ENCODE measurements at regions not wholly inside any gene's neighbourhood (a gene's known extent, or its start where the extent isn't known, plus 50 kb on each side); places are given as distances from the start of the nearest gene placed in this dataset.

DNA sequence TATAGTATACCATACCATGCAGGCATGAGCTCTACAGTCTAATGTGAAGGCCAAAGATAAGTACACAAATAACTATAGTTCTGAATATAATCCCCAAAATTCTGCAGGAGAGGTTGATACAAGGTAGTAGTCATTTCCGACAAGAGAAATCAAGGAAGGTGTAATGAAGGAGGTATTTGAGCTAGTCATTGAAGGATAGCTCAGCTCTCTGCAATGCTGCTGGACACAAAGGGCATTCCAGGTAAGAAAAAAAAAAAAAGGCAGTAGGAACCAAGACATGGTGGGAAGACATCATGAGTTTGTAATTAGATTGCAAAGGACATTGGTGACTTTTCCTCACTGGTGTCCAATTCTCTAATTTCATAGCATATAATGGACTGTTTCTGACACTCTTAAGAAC is 285.3 kb downstream of the AHR start:
- DNase-seq (ENCODE audit: extremely low read depth in 1 of 11, low read depth in 9 of 11, low spot score in 4 of 11), result no peak

DNA sequence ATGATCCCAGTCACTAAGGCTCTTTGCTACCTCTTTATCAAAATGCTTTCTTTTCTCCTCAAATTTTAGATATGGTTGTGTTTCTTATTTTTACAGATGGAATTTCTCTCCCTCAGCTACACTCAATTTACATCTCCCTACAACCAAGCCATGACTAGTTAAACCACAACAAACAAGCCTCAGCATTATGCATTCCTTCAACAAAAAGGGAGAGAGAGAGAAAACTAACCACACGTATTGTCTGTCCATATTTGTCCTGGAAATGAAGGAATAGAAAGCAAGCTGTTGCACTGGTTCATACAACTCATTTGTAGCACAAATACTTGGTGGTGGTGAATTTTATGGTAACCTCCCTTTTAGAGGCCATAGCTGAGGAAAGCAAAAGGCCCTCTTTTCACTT is 286.4 kb downstream of the AHR start:
- no peak for DNase-seq (ENCODE audit: extremely low read depth in 1 of 11, low read depth in 9 of 11, low spot score in 4 of 11)

DNA sequence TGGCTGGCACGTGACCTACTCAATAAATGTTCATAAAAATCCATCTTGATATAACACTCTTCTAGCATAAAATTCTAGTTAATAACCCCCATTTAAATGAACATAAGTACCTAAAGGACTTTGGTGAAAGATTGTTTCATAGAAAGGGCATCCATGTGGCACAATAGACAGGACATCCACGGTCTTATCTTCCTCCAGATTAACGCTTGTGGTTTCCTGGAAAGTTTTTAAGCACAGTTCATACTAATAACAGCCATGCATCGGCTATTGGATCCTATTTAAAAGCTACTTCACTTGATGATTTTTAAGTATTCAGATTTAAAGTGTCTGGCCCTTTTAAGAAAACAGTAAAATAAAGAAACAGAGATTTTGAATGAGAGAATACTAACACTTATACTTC is 288.3 kb downstream of the AHR start:
- no peak for DNase-seq (ENCODE audit: extremely low read depth in 1 of 11, low read depth in 9 of 11, low spot score in 4 of 11)

DNA sequence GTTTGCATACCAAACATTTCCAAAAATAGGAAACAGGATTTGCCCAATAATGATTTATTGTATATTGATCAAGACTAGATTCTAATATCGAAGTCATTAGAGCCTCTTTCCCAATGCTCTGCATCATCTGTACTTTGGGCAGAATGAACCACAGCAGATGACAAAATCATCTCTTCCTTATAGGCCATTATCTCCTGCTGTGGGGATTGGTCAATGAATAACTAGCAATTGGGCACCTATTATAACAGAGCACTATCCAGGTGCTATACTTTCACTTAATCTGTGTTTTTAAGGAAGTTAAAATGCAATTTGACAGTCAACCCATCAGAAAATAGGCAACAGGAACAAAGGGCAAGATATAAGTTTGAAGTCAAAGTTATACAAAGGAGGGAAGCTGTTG is 290.3 kb downstream of the AHR start:
- DNase-seq (ENCODE audit: extremely low read depth in 1 of 11, low read depth in 9 of 11, low spot score in 4 of 11), result no peak

DNA sequence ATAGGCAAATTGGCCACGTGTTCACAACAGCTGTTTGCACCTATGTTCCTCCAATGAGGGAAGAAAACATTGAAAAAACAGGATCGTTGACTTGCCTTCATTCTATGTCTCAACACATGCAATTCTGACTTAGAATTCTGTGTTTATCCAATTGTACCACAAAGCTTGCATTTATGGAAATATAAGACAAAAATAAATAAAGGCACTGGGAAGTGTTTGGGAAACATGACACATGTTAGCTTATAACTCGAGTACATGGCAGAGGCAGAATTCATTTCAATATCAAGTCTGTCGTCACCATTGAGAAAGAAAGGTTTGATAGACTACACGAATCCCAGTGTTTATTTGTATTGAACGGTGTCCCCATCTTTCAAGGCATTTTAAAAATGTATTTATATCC is 291.2 kb downstream of the AHR start:
- DNase-seq (ENCODE audit: extremely low read depth in 1 of 11, low read depth in 9 of 11, low spot score in 4 of 11), result no peak

DNA sequence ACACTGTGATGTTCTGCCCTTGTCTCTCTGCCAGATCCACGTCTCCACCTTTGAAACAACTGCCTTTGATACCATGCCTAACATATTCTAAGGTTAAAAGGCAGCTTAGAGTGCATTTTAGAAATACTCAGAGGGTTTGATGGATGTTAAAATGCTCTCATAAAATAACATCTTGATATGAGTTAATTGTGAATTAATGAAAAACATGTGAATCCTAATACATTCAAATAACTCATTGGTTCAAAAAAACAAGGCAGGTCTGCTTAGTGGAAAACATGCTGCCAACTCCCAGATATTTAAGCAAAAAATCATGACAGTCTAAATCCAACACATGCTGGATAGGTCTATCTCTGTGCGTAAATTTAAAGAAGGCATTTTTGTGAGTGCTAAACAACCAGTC is 291.8 kb downstream of the AHR start:
- no peak for DNase-seq (ENCODE audit: extremely low read depth in 1 of 11, low read depth in 9 of 11, low spot score in 4 of 11)

DNA sequence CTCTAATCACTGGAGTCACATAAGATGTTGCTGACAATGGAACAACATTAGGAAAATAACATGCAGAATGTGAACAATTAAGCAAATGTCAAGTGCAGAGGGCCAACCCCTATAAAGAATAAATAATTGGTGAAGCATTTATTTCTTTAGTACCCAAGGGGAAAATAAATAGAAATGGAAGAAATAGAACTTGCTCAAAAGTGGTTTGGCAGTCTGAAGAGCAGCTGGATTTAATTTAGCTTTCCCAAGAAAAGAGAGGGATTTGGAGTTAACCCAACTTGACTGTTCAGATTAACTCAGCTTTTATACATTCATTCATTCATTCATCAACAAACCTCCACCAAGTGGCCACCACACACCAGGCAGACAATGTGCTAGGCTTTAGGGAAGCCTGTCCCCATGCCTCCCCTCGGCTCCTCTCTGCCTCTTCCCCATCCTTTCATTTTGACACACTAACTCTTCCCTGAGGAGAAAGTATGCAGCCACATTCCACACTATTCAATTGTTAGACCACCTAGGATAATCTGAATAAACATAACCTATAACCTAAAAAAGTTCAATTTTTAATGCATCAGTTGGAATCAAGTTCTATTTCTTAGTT is 295.5 kb downstream of the AHR start:
- DNase-seq (ENCODE audit: extremely low read depth in 1 of 11, low read depth in 9 of 11, low spot score in 4 of 11), result peak; percentile 21 to 70 (median 39)

DNA sequence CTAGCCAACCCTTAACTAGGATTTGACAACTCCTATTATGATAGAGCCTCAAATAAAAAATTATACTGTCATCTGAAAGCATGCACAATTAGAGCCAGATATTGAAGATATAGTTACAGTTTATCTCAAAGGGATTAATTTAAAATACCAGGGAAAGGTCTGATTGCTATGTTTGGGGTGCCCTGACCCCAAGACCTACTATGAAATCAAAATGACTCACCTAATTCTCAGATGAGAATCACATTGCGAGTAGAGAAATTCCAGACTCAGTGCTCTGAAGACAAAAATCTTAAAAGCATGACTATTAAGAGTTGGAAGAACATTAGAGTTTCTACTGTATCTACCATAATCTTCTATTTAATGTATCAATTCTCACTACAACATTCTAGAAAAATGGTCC is 297.1 kb downstream of the AHR start:
- no peak for DNase-seq (ENCODE audit: extremely low read depth in 1 of 11, low read depth in 9 of 11, low spot score in 4 of 11)

DNA sequence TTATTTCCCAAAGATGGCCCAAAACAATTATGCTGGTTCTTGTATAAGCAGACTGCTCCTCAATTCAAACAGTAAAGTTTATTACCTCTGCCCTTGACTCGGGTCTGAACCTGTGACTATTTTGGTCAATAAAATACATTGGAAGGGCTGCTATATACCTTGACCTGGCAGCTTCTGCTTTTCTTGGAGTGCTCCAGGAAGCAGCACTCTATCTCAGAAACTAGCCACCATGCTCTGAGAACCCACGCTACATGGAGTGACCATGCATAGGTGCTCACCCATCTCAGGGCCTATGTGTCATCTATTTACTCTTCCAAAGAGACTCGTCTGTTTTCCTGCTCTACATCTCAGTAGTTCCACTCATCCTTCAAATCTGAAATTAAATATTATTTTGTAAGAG is 299.9 kb downstream of the AHR start:
- no peak for DNase-seq (ENCODE audit: extremely low read depth in 1 of 11, low read depth in 9 of 11, low spot score in 4 of 11)

DNA sequence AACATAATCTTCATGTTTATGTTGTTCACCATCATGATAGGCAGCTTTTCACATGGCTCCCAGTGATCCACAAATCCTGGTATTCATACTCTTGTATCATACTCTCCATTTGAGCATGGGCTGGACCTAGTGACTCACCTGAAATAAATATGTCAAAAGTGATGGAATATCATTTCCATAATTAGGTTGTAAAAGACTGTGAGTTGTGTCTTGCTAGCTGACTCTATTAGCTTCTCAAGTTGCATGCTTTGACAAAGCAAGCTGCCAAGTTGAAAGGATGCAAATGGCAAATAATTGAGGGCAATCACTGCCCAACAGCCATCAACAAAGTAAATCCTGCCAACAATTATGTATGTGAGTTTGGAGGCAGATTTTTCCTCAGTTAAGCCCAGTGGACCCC is 300.4 kb downstream of the AHR start:
- no peak for DNase-seq (ENCODE audit: extremely low read depth in 1 of 11, low read depth in 9 of 11, low spot score in 4 of 11)

DNA sequence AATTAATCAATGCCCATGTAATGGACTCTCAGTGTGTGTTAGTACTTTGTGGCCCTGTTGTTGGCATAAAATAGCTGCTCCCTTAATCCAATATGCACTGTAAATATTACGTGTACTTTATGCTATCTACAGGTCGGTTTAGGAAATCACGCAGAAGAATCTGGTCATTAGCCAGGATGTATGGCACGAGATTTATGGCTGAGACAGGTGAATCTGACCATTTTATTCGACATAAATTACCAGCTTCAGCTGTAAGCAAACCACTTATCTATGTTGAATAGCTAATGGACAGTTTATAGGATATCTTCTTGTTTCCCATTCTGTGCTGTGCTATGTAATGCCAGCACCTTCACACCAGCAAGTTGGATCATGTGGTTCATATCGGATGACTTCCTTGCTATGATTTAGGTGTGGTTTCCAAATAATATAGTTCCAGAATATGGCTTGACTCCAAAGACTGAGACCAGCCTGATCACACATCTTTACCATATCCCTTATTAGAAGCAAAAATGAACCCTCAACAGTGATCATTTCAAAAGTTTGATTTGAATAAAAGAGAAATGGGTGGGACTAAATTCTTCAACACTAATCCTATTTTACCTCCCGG is 301.4 kb downstream of the AHR start:
- DNase-seq (ENCODE audit: extremely low read depth in 1 of 11, low read depth in 9 of 11, low spot score in 4 of 11), result no peak

DNA sequence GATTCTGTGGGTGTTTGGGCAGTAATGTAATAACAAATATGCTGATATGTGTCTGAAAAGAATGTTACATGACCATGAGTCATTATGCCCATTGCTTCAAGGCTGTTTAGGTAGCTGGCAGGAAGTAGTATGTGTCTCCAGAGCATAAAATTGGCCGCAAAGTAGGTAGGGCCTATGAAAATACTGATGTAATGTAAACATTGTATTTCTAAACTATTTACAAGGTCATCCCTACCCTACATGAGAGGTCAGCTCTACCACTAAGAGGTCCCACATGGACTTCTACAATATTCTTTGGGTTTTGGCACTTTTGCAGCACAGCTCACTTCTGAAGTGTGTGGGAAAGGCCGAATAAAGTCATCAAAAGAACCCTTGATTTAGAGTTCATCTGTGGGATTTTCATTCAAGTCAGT is 301.9 kb downstream of the AHR start:
- no peak for DNase-seq (ENCODE audit: extremely low read depth in 1 of 11, low read depth in 9 of 11, low spot score in 4 of 11)

DNA sequence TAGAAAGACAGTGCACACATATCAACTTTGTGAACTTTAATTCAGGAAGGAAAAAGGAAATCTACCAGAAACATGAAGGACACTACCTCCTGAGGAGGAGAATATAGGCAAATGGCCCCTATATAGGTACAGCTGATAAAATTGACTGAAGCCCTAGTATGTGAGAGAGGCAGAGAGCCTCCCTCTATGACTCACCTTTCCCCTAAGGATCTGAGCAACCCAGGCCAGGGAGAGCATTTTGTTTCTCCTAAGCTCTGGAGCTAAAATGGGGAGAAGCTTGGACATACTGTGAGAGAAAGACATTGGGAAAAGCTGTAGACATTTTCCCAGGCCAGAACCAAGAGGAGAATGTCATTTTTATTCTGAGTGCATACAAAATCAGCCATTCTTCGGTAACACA is 303.5 kb downstream of the AHR start:
- DNase-seq (ENCODE audit: extremely low read depth in 1 of 11, low read depth in 9 of 11, low spot score in 4 of 11), result no peak

DNA sequence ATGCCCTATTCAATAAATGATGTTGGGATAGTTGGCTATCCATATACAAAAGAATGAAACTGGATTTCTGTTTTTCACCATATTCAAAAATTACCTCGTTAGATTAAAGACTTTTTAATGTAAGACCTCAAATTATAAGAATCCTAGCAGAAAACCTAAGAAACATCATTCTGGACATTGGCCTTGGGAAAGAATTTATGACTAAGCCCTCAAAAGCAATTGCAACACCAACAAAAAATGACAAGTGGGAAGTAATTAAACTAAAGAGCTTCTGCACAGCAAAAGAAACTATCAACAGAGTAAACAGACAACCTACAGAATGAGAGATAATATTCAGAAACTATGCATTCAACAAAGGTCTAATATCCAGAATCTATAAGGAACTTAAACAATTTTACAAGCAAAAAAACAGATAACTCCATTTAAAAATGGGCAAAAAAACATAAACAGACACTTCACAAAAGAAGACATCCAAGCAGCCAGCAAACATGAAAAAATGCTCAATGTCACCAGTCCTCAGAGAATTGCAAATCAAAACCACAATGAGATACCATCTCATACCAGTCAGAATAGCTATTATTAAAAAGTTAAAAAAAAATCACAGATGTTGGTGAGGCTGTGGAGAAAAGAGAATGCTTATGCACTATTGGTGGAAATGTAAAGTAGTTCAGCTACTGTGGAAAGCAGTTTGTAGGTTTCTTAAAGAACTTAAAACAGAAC is 309.8 kb downstream of the AHR start:
- DNase-seq (ENCODE audit: extremely low read depth in 1 of 11, low read depth in 9 of 11, low spot score in 4 of 11), result no peak

DNA sequence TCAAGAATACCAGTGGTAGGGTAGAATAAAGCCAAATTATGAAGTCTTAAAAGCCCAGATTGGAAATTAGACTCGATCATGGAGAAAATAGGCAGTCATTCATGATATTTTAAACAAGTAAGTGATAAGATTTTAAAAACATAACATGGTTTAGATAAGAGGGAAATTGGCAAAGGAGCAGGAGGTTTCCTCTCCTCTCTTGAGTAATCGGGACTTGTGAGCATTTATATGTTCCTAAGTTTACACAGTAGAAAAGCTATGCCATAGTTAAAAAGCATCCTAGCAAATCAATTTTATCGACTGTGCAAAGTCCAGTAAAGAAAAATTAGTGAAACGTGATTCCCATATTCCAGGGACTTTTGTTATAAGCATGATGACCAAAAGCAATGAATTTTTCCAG is 313.2 kb downstream of the AHR start:
- no peak for DNase-seq (ENCODE audit: extremely low read depth in 1 of 11, low read depth in 9 of 11, low spot score in 4 of 11)

DNA sequence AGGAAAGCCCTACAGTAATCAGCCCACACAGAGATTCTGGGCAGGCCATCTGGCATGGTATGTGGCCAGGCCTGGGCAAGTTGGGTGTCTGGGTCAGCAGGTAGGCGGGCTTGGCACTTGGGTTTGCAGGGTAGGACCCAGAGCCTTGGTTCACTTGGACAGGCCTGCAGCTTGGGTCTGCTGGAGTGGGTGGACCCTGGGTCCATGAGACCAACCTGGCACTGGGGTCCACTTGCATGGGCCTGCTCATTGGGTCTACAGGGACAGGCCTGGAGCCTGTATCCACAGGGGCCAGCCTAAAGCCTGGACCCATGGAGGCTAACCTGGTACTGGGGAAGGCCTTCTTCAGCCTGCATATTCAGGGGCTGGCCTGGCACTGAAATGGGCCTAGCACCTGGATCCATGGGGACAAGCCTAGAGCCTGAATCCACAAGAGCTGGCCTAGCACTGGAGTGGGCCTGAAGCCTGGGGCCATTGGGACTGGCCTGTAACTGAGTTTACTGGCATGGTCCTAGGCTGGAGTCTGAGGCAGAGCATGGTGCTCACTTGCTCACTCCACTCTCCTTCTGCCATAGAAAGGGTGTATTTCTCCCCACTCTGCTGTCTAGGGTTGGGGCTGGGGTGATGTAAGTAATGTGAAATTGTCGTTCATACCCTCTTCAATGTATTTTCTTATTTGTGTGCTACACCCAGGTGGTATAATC is 315.0 kb downstream of the AHR start:
- DNase-seq (ENCODE audit: extremely low read depth in 1 of 11, low read depth in 9 of 11, low spot score in 4 of 11), result no peak

DNA sequence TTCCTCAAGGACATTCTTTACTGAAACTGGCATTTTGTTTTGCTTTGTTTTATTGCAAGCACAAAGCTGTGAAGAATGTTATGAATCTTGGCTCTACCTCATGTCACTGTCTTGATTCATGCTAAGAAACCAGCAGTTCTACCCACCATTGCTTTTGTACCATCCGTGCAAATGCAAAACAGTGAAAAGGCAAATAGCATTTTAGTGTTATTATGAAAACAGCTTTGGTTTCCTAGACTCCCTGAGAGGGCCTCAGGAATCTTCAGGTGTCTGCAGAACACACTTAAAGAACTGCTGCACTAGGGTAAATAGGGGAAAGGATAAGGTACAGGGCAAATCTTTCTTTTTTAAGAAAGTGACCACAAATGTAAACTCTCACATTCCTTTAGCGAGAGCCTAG is 318.9 kb downstream of the AHR start:
- no peak for DNase-seq (ENCODE audit: extremely low read depth in 1 of 11, low read depth in 9 of 11, low spot score in 4 of 11)

DNA sequence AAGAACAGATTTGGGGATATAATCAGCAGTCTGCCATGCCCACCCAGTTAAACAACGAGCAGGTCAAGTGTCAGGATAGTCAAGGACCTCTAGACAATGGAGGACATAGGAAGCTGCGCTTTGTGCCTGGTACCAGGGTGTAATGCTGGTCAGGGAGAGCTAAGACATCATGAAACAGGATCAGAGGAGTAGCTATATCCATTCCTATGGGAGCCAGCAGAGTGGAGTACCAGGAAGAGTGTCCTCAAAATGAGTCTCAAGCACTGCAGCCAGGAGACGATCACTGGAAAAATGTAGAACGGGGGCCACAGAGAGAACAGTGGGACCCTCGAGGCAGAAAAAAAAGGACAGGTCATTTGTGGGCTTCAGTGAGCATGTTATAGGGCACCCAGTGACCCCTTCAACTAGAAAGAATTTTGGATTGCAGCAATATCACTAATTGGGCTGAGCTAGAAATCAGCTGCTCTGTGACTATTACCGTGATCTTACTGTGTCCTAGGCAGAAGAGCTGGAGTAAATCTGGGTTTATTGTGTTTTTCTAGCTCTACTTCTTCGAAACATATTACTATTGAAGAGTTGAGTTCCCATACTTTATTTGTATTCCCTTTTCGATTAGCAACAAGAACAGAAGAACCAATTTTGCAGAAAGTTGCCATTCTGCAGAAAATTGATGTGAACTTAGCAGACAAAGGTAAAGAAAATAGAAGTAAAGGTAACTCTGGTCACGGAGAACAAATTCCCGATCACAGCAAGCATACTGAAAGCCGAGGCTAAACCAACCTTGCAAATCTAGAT is 319.6 kb downstream of the AHR start:
- no peak for DNase-seq (ENCODE audit: extremely low read depth in 1 of 11, low read depth in 9 of 11, low spot score in 4 of 11)

DNA sequence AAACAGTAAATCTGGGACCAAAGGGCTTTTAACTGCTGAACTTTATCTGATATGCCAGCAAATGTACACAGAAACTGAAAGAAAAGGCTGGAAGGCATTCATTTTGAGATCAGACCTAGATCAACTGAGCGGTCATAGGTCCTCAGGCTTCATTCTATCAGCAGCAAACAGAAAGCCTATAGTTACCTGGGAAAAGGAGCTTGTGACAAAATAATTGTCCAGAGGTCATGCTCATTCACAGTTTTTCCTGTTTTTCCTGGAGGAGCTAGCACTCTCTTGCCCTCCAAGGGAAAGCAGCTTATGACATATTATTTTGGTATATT is 320.2 kb downstream of the AHR start:
- no peak for DNase-seq (ENCODE audit: extremely low read depth in 1 of 11, low read depth in 9 of 11, low spot score in 4 of 11)

Data from renal cortex interstitium (tissue), 11 donors.